ENCODE measurements at regions not wholly inside any gene's neighbourhood (a gene's known extent, or its start where the extent isn't known, plus 50 kb on each side); places are given as distances from the start of the nearest gene placed in this dataset.

DNA sequence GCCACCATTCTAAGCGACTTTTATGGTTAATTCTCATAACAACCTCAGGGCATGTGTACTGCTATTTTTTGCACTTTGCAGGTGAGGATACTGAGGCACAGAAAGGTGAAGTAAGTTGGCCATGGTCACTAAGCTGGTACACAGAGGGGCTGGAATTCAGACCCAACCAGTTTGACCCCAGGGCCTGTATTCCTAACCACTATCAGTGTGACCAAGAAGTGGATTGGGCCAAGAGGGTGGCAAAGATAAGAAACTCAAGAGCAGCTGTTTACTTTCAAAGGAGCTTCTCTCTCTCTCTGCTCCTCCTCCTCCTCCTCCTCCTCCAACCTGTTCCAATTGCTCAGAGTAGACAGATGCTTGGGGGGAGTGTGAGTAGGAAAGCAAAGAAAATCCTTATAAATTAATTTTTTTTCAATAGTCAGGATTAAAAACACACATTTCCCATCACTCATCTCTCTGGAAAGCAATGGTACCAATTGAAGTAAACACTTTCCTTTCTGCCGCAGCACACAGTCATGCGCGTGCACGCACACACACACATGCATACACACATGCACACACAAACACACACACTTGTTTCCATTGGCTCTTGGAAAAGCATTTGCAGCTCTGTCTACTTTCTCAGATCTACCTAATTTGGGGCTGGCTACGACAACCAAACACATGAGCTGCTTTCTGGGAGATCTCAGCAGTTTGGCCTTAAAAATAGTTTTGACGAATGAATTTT is 736.7 kb upstream of the WWC1 start:
- no peak for DNase-seq (ENCODE audit: low read depth in 2 of 3, low spot score in 2 of 3)

DNA sequence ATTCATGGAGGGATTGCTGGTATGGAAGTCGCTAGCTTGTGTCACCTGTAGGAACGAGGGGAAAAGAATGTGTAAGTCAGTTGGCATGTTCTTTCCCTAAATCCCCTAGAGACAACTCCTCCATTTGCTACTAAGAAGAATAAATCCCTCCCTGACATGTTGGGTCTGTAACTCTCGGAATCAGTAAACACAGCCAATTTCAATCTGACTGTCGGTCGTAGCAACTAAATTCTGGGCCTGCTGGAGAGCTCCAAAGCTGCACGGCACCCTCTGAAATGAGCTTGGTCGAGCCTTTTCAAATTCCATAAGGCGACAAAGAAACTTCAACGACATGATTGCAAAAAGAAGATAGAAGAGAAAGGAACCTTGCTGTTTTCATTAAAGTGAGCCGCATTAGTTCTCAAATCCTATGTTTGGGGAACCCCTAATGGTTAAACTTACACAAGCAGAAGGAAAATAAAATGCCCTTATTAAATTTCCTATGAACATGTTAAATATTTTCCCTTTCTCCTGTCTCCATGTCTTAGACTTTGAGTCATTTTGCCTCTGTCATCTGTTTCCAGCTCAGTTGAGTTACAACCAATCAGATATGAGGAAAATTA is 735.8 kb upstream of the WWC1 start:
- no peak for DNase-seq (ENCODE audit: low read depth in 2 of 3, low spot score in 2 of 3)

GRCh38 chr5:167557359-167557758 is 734.1 kb upstream of the WWC1 start:
- no peak for DNase-seq (ENCODE audit: low read depth in 2 of 3, low spot score in 2 of 3)

DNA sequence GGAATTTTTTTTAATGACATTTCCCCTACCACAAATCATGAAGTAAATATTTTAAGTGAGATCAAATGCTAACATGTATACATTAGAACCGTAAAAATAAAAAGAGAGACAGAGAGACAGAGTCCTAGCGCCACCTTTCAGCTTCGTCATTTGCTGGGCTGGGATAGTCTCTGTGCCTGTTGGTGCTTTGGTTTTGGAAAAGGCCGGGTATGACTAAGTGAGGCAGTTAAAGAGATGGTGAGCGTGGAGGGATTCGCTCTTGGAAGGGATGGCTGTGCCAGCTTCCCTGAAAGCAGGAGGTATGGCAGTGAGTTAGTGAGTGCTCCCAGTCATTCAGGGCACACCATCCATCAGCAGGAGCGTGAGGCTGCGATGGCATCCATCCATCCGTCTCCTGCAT is 729.6 kb upstream of the WWC1 start:
- DNase-seq (ENCODE audit: low read depth in 2 of 3, low spot score in 2 of 3): no peak

DNA sequence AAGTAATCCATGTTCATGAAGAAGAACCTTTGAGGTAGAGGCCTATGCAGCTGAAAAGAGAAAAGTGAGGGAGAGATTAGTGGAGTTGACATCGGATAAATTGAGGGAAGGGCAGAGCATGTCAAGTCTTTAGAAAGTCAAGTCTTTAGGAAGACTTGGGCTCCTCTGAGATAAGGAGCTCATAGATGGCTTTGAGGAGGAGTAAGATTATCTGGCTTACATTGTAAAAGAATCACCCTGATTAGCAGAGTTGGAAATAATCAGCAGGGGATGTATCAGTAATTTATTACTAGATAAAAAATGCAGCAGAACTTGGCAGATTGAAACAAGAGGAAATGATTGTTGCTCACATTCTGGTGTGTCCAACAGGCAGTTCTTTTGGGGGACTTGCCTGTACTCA is 727.2 kb upstream of the WWC1 start:
- DNase-seq (ENCODE audit: low read depth in 2 of 3, low spot score in 2 of 3): no peak

GRCh38 chr5:167565189-167565954 is 726.1 kb upstream of the WWC1 start:
- no peak for DNase-seq (ENCODE audit: low read depth in 2 of 3, low spot score in 2 of 3)

DNA sequence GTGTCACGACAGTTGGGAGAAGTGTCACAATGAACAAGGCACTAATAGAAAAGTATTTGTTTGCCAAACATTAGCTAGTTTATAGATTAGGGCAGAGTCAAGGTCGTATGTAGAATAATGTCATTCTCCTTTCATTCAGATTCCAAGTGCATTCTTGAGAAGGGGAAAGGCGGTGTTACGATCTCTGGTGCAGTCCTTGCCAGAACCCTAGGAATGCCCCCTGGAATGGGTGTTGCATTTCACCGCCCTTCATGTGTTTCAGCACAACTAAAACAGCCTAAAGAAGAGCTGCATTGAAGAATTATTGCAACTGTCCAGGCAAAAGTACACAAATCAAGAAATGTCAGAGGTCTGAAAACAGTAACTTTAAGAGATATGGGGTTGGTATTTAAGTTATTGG is 721.0 kb upstream of the WWC1 start:
- DNase-seq (ENCODE audit: low read depth in 2 of 3, low spot score in 2 of 3): no peak

DNA sequence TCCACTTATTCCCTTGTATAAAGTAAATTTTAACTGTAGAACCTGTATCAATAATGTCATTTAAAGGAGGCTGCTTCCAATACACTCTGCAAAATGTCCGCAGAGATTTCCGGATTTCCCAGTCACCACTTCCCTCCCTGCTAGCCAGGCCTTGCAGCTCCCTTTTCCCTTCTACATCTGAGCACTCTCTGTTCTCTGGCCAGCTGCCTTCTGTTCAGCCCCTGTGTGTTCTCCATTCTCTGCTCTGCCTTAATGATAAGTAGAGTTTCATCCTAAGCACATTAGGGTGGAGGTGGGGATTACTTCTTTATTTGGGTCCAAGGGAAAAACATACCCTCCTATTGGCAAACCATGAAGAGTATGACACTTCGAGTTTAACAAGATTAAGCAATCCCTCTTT is 719.6 kb upstream of the WWC1 start:
- no peak for DNase-seq (ENCODE audit: low read depth in 2 of 3, low spot score in 2 of 3)

- peak in 1 of 3 donors; percentile 43 for DNase-seq (ENCODE audit: low read depth in 2 of 3, low spot score in 2 of 3)
Observed at GRCh38 chr5:167573370-167574127, 717.9 kb upstream of the WWC1 start.

DNA sequence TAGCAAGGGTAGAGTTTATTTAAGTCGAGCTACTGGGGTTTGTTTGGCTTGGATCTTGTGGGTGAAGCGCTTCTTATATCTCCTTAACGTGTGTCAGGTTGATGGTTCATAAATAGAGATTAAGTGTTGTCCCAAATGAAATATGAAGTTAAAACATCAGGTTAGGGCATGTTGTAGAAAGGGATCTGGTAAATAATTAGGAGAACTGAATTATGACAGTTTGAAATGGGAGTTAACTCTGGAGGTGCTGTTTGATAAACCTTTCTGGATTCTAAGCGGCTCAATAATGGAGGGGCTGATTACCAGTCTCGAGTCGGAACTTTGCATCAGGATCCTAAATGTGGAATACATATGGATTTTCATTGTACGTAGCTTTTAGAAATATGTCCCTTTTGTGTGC is 717.0 kb upstream of the WWC1 start:
- DNase-seq (ENCODE audit: low read depth in 2 of 3, low spot score in 2 of 3): no peak

DNA sequence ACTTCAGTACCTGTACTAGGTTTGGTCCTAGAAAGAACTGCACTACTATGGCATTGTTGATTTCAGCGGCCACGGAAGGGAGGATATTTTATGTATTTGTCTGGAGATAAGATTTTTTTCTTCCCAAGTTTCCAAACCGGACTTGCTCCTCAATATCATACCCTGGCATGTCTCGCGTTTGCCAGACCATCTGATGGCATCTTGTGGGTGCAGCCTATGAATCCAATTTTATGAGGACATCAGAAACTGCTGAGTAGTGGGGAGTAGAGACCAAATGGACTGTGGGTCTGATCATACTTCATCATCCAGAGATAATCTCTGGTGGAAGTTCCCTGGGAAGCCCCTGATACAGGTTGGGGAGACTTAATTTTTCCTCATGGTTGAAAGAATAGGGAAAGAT is 716.1 kb upstream of the WWC1 start:
- DNase-seq (ENCODE audit: low read depth in 2 of 3, low spot score in 2 of 3): no peak

- DNase-seq (ENCODE audit: low read depth in 2 of 3, low spot score in 2 of 3): no peak
Observed at GRCh38 chr5:167576126-167576525, 715.3 kb upstream of the WWC1 start.

- DNase-seq (ENCODE audit: low read depth in 2 of 3, low spot score in 2 of 3): no peak
Observed at GRCh38 chr5:167576897-167577296, 714.5 kb upstream of the WWC1 start.

DNA sequence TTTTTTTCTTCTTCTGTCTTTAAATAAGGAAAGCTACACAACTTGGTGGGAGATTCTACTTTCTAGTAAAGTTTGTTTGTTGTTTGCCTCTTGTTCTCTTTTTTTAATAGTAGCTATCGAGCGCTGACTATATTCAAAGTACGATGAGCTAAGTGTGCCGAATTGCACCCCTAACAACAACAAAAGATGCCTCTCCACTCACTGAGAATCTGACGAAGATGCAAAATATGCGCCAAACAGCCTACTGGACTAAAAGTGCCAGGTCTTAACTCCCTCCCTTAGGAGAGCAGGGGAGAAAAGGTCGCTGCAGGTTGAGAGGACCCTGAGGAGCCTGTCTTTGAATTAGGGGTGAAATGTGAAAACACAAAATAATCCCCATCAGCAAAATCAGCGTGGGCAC is 713.8 kb upstream of the WWC1 start:
- DNase-seq (ENCODE audit: low read depth in 2 of 3, low spot score in 2 of 3): no peak

DNA sequence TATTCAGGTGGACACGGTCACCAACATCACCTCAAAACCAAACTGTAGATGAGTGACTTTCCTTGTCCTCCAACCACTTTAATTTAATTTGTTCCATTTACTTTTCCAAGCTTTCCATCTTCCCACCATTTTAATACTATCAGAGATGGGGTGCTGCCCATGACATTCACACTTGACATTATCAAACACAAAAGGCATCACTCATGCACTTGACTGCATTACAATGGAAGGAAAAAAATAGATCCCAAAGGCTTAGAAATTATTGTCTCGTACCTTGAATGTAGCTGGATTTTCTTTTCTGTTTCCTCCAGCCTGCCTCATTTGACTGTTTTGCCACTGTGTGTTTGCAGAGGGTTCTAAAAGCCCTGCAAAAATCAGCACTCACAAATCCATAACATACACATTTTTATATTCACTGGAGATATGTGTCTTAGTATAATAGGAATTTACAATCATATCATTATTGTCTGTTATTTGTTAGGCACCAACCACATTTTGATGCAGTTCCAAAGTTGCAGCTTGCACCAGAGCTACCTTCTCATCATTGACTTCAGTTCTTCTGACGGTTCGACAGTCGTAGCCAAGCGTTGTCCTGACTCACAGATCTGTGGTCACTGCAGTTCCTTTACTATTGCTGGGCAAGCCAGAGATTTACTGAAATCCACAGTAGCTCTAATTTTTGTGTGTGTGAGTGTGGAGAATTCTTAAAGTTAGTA is 712.3 kb upstream of the WWC1 start:
- DNase-seq (ENCODE audit: low read depth in 2 of 3, low spot score in 2 of 3): no peak

DNA sequence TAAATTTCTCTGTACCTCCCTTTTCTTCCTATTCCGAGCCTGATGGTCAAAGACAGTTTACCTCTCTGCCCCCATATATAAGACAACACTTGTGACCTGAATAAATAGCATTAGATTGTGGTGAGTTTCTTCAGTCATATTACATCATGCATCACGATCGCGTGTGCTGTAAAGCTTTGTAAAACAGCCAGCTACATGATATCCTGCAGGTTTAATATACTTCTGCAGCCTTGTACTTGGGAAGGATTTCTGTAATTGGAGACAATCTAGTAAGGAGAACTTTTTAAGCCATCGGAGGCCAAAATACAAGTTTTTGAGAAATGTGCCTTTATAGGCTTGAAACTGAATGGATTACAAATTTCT is 711.8 kb upstream of the WWC1 start:
- DNase-seq (ENCODE audit: low read depth in 2 of 3, low spot score in 2 of 3): no peak

- DNase-seq (ENCODE audit: low read depth in 2 of 3, low spot score in 2 of 3): no peak
Observed at GRCh38 chr5:167580608-167581007, 710.8 kb upstream of the WWC1 start.

DNA sequence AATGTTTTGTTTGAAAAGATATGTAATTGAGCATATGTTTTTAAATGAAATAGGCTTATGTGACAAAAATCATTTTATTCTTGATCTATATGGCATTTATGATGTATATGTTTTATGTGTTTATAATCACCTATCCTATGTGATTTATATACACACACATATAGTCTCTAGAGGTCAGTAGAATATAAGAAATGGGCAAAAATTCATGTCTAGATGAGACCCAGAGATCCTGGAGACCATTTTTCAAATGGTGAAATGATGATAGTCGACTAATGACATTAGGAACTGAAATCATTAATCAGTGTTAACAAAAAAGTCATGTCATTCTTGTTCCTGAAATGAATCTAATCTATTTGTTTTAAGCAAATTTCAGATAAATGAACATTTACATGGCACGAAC is 709.2 kb upstream of the WWC1 start:
- DNase-seq (ENCODE audit: low read depth in 2 of 3, low spot score in 2 of 3): no peak

DNA sequence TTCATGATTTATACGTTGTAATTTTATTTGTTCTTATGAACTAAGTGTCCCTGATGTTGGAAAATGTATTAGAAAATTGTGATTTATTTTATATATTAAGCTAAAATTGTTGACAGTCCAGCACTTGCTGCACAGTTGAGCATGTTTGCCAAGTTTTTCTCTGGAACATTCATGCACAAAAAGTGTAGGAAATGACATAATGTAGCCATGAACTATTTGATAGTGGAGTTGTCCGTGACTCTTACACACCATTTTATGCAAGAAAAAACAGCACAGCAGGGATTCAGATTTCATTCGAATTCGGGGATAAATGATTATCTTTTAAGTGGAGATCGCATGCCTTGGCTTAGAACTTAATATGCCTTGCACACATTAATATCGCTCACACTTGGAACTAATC is 708.6 kb upstream of the WWC1 start:
- DNase-seq (ENCODE audit: low read depth in 2 of 3, low spot score in 2 of 3): no peak

DNA sequence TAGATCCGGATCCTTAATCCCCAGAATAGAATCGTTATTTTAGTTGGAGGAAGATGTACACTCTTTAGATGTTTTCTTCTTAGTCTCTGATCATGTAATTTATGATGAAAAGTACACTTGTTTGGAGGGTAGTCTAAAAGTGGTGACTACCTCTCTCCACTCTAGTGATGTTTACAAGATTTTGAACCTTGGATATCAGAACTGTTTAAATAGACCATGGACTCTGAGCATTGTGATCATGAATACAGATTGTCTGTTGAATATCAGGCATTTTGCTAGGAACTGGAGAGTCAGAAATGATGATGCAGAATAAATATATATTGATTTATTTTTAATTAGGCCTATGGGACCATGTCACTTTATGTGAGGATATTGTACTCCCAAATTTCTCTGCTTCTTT is 706.3 kb upstream of the WWC1 start:
- DNase-seq (ENCODE audit: low read depth in 2 of 3, low spot score in 2 of 3): no peak

Data from hematopoietic multipotent progenitor cell (in vitro differentiated cells).